DMS 273 treated with DMSO at 0.1 percent for 48 hours (cell line): ENCODE measurements at regions not wholly inside any gene's neighbourhood (a gene's known extent, or its start where the extent isn't known, plus 50 kb on each side); places are given as distances from the start of the nearest gene placed in this dataset.
"Not testable (repeated sequence)": the region's sequence is repeated elsewhere in the genome, so short reads cannot be mapped to it uniquely, and the experiment has no call there.

Experiments used
- DNase-seq: peaks from one replicate; lab custom pipeline; 2025; lab: John Stamatoyannopoulos, UW

DNA sequence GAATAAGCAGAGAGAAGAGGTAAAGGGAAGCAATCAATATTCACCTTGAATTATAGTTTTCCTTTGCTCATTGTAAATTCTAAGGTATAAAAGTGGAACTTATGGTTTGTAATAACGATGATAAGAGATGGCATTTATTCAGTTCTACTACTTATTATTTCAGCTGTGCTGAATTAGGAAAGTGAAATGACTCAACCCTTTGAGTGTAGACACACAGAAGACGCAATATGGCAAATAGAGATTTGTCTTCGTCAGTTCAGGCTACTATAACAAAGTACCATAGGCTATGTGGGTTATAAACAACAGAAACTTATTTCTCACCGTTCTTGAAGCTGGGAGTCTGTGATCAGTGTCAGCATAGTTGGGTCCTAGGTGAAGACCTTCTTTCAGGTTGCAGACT, 713.0 kb upstream of the PCDH9 start:
- DNase-seq, result no peak

DNA sequence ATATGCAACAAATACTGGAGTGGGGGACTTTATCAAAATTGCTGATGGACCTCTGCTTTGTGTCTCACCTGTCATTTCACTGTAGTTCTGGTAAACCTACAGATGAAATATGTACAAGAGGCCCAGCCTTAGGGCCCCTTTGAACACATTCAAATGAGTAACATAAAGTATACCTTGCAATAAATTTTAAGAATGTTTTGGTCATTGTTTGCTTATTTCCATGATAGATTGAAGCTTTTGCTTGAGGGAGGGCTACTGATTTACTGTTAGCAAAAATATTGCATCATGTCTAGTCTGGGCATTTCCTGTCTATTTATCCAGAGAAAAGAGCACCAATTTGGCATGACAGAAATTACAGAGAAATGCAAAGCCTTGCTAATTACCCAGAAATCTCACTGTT, 705.5 kb upstream of the PCDH9 start:
- DNase-seq, result no peak

DNA sequence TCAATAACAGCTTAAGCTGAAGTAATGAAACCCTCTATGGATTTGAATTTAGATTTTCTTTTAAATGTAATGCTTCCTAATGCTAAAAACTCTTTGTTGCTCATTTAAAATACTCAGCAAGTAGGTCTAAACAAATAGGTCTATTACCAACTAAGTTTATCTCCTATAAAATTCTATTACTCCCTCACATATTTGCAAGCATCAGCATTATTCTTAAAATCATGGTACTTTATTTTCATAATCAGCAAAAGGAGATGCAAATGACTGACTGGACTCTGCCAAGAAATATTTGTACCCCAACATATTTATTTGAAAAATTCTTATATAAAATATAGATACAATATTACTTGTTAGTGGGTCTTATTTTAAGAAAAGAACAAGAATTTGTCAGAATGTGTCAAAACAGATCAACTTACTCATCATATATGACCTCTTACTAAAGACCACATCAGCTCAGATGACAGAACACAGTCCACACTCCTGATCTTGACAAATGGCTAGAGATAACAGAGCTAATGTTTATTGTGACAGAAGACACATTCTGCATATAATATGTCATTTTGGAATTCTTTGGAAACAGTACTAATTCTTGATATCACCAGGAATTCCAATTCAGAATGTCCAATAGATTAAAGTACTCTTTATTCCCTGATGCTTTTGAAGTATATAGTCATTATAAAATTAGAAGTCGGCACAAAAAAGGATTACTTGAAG, 704.6 kb upstream of the PCDH9 start:
- DNase-seq, result no peak

DNA sequence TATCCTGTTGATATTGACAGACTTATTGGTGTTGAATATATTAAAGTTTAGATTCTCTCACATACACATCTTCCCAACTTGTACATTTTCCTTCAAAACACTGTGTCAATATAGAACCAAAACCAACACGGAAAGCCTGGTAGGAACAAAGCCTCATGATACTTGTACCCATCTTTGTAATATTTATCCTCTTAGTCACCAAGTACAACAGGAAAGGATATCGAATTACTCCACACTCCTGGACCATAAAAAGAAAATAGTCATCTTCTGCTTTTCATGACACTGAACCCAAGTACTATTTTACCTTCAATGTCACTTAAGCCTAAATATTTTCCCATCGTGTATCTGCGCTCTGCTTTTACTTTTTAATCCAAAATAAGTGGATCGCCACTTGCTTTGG, 702.9 kb upstream of the PCDH9 start:
- no peak for DNase-seq

DNA sequence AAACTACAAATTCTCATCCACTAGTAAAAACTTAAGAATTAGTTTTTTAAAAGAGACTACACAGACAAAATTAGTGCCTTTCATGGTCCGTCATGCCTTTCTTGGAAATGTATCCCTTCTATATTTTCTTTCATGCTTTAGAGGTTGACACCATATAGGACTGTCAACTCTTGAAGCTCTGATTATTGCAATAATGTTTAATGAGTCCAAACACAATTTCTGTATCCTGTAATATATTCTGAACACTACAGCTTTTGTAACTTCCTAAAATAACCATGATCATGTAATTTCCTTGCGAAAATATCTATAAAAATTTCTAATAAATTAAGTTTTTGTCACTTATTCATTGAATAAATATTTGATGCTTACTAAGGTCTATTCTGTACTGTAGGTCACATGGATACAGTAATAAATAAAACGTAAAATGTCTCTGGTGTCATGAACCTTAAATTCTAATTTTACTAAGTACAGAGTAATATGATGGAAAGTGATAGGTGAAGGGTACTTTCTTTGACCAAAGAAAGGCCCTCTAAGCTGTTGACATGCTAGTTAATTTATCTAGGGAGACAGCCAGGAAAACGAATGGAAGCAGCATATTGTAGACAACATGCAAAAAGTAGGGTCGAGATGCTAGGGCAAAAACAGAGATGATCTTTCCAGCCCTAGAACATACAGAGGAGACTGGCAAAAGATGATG, 687.3 kb upstream of the PCDH9 start:
- DNase-seq, result no peak

DNA sequence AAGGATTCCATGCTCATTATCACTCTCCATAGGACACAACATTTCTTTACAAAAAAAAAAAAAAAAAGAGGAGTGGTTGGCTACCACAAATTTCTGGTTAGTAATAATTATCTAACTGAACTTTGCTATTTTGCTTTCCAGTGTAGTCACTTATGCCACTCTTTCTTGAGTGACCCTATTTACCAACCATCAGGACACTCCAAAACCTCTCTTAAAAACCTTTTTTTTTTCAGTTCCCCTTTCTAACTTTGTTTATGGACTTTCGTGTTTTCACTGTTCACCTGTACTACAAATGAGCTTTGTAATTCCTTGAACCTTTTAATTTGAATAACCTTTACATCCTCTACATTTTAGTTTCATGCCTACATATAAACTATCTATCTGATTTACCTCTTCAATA, 686.5 kb upstream of the PCDH9 start:
- no peak for DNase-seq

DNA sequence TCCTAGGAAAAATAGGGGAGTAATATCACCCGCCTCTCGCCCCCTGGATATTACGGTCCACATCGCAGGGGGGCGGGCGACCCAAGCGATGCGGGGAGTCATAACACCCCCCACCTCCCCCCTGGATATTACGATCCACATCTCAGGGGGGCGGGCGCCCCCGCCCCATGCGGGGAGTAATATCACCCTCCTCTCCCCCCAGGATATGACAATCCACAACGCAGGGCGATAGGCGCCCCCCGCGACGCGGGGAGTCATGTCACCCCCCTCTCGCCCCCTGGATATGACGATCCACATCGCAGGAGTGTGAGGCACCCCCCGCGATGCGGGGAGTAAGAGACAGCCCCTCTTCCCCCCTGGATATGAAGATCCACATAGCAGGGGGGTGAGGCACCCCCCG, 684.4 kb upstream of the PCDH9 start:
- no peak for DNase-seq

DNA sequence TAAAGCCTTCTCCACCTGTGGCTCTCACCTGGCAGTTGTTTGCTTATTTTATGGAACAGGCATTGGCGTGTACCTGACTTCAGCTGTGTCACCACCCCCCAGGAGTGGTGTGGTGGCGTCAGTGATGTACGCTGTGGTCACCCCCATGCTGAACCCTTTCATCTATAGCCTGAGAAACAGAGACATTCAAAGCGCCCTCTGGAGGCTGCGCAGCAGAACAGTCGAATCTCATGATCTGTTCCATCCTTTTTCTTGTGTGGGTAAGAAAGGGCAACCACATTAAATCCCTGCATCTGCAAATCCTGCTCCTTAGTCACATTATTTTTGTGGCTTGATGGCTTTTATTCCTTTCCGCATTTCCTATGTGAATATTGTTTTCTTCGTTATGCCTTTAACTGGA, 672.8 kb upstream of the PCDH9 start:
- DNase-seq, result not testable (repeated sequence)

DNA sequence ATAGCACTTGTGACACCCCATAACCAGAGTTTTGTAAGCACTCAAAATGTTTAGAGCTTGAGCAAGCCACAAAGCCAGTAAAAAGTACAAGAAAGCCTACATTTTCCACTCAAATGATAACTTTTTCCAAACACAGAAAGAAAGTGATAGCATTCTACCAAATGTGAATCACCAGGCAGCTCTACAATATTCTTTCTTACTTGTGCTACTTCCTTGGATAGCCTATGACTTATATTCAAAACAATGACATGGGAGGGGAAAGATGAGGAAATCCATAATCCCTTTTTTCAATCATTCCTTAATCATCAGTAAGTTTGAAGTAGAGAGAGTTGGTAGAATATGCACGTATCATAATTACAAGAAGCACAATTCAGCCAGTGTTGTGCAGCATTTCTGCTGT, 650.8 kb upstream of the PCDH9 start:
- no peak for DNase-seq

DNA sequence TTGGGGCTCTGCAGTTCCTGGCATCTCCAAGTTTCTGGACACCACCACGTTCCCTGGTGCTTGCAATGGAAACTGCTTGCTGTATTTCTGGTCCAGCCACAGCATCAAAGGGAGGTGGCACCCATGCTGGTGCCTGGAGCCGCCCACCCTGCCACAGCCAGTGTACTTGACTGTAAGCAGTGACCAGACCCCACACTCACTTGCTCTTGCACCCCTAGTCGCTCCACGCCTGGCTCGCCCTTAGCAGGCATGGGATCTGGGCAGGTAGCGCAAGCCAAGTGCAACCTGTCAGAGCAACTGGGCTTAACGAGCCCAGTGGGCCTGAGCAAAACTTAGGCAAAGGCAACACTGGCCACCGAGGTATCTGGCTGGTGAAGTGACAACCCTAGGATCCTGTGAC, 648.2 kb upstream of the PCDH9 start:
- DNase-seq, result no peak

DNA sequence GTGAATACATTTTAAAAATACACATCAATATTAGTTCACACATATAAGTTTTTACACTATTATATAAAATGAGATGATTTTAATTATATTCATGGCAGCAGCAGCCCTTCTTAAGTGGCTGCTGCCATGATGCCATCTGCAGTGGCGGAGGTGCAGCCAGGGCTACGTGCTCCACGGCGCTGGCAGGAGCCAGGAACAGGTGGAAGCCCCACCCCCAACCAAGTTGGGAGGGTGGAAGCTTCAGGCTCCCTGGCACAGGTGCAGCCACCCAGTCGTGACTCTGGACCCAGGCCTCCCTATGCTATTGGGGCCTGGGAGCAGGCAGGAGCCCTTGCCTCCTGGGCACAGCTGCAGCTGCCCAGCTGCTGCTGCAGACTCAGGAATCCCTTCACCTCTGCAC, 646.9 kb upstream of the PCDH9 start:
- DNase-seq, result no peak

DNA sequence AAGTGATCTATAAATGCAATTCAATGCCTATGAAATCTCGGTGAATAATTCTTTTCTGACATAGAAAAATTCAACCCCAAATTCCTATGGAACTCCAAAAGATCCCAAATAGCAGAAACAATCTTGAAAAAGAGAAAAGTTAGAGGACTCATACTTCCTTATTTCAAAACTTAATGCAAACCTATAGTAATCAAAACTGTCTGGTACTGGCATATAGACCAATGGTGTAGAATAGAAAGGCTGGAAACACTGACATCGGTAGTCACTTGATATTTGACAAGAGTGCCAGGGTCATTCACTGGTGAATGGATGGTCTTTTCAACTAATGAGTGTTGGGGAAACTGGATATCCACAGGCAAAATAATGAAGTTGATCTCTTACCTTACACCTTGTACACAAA, 637.1 kb upstream of the PCDH9 start:
- no peak for DNase-seq

DNA sequence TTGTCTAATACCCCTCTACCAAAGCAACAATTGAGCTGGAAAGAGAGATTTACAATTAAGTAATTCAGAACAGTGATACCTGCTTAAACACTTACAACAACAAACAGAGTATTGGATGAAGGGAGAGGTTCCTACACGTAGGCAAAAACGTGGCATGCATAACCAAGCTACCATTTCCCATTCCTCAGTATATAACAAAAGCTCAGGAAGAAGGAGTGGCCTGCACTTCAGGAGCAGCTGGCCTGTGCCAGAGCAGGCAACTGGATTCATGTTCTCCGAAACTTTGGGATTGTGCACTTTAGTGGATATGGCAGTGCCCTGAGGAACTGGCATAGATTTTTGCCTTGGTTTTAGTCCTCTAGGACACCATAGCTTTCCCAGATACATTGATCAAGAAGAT, 630.2 kb upstream of the PCDH9 start:
- DNase-seq, result no peak

DNA sequence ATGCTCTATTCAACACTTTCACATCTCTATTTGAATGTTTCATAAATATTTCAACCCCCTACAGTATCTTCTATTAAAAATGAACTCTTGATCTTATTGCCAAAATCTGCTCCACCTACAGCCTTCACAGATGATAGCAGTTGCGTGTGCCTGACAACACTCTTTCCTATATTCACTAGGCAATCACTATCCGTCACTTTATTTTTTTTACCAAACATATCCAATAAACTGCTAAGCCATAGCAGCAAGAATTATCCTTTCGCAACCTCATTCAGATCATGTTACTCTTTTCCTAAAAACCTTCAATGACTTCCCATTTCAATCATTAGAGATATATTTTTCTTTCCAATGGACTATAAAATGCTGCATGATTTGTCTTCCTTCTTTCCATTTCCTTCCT, 629.8 kb upstream of the PCDH9 start:
- DNase-seq, result no peak

DNA sequence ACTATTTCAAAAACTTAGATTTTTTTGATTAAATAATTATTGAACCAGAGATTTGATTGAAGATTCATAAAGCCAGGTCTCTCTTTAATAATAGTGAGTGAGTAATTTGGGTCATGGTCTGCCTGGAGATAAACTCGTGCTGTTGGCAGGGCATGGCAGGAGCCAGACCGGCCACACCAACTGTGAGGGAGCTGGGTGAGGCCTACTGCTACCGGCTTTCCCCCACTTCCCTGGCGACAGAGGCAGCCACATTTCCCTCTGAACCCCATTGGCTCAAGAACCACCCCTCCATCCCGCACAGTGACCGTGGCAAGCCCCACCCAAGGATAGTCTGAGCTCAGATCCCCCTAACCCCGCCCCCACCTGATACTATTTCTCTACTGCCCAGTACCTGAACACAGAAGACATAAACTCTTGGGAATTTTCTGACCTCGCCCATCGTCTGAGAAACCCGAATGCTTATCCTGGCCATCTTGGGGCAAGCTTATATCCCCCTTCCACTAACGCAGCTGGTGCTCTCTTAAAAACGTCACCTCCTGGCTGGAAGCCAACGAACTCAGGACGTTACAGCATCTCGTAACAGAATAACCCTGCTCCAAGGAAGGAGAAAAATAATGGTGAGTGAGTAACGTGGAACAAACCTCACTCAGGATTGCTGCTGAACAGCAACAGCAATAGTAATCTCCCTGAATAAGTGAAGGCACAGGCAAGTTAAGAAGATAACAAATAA, 627.6 kb upstream of the PCDH9 start:
- no peak for DNase-seq

DNA sequence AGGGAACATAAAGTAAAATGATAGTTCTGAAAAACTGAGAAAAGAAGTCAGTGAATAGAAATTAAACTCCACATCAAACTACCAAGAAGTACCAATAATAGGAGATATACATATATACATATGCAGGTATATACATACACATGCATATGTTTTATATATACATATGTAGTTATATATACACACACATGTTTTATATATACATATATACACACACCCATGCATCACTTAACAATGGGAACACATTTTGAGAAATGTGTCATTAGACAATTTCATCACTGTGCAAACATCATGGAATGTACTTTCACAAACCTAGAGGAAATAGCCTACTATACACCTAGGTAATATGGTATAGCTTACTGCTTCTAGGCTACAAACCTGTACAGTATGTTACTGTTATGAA, 626.8 kb upstream of the PCDH9 start:
- DNase-seq, result no peak

DNA sequence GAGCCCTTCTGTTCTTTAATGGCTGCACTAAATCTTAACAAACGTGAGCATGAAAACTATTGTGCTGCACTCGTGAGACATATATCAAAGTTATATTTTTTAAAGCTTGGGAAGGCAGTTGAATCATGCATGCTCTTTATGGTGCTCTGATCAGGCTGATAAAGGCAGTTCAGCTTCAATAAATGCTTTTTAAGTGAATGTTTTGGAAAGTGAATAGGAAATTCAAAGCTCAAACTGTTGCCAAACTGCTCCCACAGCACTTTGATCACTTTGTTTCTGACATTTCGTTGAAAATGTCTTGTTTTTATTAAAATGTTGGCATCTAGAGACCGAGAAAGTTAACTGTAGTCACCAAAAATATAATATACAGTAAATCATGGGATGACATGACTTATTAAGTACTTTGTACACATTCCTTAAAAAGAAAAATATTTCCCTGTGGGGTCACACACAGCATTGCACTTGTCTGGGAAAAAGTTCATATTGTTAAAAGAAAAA, 625.7 kb upstream of the PCDH9 start:
- no peak for DNase-seq

DNA sequence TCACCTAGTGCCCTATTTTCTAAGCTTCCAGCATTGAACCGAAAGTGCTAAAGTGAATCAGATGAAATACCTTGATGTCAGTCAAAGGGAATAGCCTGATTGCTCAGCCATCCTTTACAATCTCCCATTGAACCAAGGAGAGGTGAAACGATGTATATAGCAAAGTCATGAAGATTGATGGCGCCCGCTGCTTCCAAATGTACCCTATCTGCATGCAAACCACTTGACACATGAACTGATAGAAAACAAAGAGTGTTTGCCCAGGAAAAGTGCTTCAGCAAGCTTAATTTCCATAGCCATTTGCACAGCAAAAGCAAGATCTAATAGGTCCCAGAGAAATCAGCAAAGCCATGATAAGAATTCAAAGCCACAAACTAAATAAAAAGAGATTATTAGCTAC, 624.9 kb upstream of the PCDH9 start:
- no peak for DNase-seq

DNA sequence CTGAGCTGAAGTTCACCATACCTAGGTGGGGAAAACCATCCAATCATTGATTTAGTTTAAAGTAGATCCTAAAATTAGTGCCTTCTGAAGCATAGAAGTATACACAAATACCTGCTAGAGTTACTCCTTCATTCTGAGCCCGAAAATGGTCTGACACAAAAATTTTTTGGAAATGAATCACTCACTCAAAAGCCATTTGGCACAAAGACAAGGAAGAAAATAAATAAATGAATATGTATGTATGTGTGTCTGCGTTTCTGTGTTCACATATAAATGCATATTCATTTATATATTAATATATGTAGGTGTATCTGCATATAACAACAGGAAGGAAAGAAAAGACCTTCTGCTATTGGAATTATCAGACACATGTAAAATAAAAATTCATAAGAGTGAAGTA, 614.4 kb upstream of the PCDH9 start:
- no peak for DNase-seq

DNA sequence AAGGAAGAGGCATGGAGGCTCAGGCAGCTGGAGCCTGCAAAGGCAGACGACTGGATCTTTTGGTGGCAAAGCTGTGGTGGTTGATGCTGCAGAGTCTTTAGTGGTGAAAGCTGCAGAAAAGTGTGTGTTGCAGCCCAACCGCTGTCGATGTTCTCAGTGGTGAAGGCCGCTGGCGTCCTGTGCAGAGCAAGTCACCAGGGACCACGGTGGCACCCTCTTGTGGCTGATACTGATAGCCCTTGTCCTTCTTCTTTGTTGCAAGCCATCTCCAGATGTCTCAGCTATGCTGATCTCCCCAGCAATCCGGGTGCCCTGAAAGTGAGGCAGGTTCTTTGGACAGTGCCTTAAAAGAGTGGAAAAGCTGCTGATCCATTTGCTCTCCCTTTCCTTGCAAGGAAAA, 610.9 kb upstream of the PCDH9 start:
- DNase-seq, result no peak

DNA sequence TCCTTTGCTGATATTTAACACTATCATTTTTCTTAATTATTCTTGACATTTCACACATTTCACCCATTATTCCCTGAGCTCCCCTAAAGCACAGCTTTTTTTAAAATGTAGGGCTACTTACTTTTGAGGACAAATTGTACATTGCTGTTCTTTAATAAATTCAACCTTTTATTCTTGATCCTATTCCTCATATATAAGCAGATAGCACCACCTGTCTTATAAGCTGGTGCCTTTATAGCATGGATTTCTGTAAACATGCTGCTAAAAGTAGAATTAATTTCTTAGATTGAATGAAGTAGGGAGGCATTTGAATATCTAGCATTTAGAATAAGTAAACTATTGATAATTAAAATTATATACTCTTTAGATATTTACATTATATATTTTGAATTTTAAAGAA, 603.4 kb upstream of the PCDH9 start:
- DNase-seq, result no peak

DNA sequence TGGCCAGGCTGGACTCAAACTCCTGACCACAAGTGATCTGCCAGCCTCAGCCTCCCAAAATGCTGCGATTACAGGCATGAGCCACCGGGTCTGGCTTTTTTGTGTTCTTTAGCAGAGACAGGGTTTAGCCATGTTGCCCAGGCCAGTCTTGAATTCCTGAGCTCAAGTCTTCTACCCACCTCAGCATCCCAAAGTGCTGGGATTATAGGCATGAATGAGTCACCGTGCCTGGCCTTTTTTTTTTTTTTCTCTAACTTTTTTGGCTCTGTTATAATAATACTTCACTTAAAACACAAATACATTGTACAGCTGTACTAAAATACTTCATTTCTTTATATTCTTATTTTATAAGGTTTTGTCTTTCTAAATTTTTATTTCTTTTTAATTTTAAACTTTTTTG, 599.5 kb upstream of the PCDH9 start:
- DNase-seq, result no peak

DNA sequence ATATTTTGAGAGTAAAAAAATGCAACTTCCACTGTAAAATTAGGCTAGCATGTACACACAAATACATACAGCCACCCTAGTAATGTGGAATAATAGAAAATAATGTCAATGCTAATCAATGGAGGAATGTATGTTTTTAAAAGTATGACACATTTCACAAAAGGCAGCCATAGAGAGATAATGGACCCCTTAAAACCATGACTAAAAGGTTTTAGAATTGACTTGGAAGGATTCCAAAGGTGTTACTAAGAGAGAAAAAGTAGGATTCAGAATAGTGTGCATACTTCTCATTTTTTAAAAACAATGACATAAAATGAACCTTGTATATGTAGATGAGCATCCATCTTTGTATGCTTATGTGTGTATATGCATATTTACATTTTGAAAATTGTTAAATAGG, 597.9 kb upstream of the PCDH9 start:
- no peak for DNase-seq
